GM21360 (cell line): ENCODE measurements at regions not wholly inside any gene's neighbourhood (a gene's known extent, or its start where the extent isn't known, plus 50 kb on each side); places are given as distances from the start of the nearest gene placed in this dataset.
"Not testable (repeated sequence)": the region's sequence is repeated elsewhere in the genome, so short reads cannot be mapped to it uniquely, and the experiment has no call there.

Source experiments
- ATAC-seq: cut with Tn5 transposase; IDR thresholded peaks from one replicate; pipeline ENCODE4 v1.9.1; 2021; ENCODE audit warnings: mild to moderate bottlenecking, moderate library complexity; ENCODE audit not compliant: unreplicated experiment

- no peak for ATAC-seq
Measured at GRCh38 chr5:28678899-28679298, 1640.5 kb upstream of the CDH9 start.

DNA sequence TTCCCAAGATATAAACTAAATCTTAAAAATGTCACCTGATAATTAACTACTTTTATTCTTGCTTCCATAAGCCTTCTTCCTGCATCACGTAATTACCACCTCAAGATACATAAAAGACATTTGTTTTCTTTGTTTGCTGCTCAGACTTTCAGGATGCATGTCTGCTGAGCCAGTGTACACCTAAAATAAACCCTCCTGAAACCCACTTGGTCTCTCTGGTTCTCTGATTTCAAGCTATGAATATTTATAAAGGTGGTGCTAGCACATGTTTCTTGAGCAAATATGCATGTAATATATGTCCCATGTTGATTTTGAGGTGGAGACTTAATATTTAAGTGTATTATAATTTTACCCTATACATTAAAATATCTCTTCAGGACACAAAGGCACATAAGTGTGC, 1627.7 kb upstream of the CDH9 start:
- no peak for ATAC-seq

GRCh38 chr5:28648108-28648507, 1609.7 kb upstream of the CDH9 start:
- ATAC-seq = no peak

DNA sequence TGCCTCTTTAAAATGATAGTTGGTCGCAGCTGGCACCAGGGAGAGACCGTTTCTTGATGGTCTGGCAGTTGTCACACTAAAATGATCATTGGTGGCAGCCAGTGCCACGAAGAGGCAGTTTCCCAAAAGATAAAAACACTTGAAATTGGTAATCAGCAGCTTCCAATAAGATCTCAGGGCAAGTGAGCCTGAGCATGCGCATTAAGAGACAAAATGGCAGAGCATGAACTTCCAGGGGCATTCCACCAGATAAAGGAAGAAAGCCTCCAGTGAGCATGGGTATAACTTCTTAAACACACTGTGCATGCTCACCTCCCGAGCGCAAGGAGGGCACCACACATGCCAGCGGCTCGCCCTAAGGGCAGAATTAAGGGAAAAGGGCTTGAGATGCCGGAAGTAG, 1594.2 kb upstream of the CDH9 start:
- no peak for ATAC-seq

DNA sequence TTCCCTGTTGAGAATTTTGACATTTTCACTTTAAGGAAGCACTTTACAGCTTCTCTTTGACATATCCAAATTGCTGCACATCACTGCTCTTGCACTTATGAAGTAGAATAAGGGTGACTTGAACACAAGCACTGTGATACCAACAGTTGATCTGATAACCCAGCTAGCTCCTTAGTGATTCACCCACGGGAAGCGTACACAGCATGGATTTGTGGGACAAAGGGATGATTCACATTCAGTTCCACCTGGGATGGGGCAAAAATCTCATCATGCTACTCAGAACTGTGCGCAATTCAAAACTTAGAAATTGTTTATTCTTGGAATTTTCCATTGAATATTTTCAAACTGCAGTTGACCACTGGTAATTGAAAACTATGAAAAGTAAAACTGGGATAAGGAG, 1565.5 kb upstream of the CDH9 start:
- no peak for ATAC-seq

DNA sequence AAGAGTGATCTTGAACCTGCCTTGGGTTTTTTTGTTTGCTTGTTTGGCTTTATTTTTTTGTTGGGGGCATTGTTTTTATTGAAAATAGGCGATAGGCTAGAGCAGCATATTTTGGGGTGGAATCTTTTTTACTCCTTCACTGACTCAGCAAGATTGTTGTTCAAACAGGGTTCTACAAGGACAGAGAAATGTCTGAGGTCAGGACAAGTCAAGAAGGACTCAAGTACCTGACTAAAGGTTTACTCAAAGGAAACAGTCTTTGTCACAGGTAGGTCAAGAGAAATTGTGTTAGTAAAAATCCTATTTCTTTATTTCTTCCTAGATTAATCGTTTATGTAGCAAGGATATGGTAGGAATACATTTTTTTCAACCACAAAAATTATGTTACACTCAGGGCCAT, 1564.0 kb upstream of the CDH9 start:
- ATAC-seq = no peak

- not testable (repeated sequence) for ATAC-seq
Measured at GRCh38 chr5:28596707-28597106, 1558.3 kb upstream of the CDH9 start.

GRCh38 chr5:28580616-28581015, 1542.2 kb upstream of the CDH9 start:
- no peak for ATAC-seq

DNA sequence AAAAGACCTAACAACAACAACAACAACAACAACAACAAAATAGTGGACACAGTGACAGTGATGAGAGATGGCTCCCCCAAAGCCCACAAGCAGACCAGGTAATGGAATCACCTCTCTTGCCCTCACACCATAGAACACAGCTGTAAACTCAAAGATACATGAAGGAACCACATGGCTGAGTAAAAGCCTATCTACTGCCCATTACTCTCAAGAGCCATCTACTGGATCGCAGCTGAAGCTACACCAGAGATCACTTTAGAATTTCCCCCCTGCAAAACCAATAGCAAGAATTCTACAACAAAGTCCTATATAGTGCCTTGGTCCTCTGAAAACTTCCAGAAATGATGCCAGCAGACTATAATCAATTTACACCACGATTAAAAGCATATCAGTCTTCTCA, 1537.6 kb upstream of the CDH9 start:
- ATAC-seq = no peak

DNA sequence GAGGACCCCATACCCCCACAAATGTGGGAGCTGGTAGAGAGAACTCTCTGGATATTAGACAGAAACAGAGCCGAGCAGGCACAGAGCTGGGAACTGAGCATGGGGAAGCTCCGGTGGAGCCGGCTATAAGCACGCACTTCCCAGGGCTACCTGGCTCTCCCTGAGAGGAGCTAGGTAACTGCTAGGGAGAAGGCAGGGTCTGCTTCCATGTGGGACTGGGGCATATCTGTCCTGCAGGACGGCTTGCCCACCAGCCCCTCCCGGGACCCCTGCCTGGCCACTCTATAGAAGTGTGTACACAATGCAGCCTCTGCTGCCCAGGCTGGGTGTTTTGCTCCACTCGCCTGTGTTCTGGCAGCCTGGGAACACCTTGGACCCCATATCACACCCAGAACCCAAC, 1537.0 kb upstream of the CDH9 start:
- ATAC-seq = no peak

DNA sequence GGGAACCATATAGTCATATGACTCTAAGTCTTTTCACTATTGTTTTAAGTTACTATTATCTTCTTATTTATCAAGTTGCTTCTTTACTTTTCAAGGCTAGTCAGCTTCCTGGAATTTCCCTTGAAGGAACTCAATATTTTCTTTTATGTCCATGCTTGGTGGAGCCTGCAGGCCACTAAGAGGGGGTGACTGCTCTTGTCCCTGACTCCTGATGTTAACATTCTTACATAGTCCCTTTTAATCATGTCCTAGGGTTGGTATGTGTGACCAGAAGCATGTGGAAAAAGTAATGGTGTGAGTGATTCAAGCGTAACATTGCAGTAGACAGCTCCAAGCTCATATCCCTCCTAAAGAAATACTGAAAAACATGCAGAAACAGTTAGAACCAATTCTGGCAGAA, 1536.2 kb upstream of the CDH9 start:
- no peak for ATAC-seq

DNA sequence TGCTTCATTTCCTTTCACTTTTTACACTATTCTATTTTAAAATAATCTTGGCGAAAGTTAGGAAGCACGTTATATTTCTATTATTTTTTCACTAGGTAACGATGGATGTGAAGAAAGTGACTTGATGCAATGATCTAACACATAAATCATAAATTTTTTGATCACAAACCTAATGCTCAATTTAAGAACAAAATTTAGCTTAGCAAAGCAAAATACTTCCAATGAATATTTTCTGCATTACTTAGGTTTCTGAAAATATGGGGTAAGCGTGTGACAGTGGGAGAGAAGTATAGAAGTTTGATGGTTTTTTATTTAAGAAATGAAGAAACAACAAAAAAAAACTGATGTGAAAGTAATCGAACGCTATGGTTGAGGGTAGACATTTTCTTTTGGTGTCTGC, 1528.7 kb upstream of the CDH9 start:
- ATAC-seq = no peak

DNA sequence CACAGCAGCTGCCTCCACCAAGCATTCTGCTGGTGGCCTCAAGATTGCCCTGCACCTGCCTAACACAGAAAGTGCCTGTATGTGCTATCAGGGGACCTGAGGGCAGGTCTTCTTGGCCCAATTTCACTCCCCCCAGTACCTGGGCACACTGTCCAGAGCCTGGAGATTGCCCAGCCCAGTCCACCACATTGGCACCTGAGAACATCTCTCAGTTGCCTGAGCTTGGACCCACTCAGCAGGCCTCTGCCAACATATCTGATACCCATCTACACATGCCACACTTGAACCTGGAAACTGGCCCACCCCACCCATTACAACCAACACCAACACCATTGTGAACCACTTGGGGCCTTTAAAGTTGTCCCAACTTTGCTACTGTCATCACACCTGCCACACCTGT, 1523.1 kb upstream of the CDH9 start:
- ATAC-seq = no peak

DNA sequence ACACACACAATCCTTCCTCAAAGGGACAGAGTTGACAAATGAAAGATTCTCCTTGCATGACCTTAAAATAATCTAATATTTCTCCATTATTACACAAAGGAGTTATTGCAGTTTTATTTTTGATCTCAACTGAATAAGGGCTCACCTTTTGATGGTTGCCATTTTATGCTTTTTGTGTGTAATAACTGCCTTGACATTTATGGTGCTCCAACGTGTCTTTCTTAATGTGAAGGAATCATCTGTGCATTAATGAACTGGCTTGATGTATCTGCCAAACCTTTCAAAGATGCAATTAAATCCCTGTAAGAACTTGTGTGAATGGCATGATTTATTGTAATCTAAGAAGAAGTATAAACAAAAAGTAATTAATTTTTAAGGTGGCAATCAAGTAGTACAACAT, 1519.8 kb upstream of the CDH9 start:
- no peak for ATAC-seq

DNA sequence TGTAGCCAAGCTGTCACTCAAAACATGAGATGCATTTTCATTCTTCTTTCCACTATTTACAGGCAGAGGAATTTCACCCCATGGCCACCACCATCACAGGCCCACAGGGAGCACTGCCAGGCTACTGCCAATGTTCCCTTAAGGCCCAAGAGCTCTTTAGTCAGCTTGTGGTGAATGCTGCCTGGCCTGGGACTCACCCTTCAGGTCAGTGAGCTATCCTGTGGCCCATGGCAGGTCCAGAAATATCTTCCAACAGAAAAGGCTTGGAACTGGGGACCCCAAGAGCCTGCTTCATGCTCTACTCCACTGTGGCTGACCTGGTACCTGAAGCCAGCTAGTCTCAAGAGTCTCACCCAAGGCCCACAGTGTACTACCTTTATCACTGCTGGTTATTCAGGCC, 1518.7 kb upstream of the CDH9 start:
- ATAC-seq = no peak

- ATAC-seq = no peak
Measured at GRCh38 chr5:28549588-28549987, 1511.2 kb upstream of the CDH9 start.

- no peak for ATAC-seq
Measured at GRCh38 chr5:28548856-28549255, 1510.5 kb upstream of the CDH9 start.

- no peak for ATAC-seq
Measured at GRCh38 chr5:28544501-28544900, 1506.1 kb upstream of the CDH9 start.

DNA sequence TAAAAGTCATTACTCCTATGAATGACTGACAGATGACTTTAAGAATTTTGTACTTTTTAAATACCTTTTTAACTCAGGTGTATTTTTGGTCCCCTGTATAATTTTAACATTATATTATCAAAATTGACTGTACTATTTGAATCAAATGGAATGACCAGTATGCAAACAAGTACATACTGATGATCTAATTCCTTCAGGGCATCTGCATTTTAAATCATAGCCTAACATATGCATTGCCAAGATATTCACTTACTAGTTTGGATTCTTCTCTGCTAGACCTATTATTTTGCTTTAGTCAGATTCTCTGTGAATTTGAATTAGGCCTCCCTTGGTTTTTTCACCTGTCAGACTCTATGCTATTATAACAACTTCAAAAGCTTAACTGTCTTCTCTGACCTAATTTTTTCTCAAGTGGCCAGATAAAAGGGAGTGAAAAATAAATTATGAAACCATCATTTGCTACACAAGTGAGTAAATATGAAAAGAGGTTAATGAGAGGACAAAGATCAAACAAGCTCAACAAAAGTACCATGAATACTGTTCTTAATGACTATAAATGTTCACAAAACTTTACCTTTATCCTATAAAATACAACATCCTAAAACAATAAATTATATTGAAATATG, 1505.2 kb upstream of the CDH9 start:
- ATAC-seq = no peak

- no peak for ATAC-seq
Measured at GRCh38 chr5:28542987-28543386, 1504.6 kb upstream of the CDH9 start.

- no peak for ATAC-seq
Measured at GRCh38 chr5:28523888-28524635, 1485.7 kb upstream of the CDH9 start.

- no peak for ATAC-seq
Measured at GRCh38 chr5:28523416-28523815, 1485.0 kb upstream of the CDH9 start.

DNA sequence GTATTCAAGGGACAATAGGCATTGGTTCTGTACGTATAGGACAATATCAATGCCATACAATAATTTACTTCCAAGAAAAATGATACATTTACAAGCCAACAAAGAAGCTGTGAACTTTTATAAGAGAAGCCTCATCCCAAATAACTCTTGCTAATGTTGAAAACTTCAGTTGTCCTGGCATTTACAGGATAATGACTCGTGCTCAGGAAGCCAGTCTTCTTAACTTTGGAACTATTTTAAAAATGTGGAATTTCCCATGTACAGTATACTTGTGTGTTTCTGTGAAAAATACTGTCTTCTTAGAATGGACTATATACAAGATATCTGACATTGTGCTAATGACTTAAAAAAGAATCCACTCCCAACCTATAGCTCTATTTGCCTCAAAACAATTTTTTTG, 1479.3 kb upstream of the CDH9 start:
- no peak for ATAC-seq
